H1 (cell line): ENCODE measurements at regions not wholly inside any gene's neighbourhood (a gene's known extent, or its start where the extent isn't known, plus 50 kb on each side); places are given as distances from the start of the nearest gene placed in this dataset.

Experiments used
- CTCF ChIA-PET: fragments of 300-600 bp; sonication (Branson Sonifier 250); formaldehyde crosslinking; loops from one replicate; lab custom pipeline; 2021; ENCODE audit not compliant: partially characterized antibody; lab: Charles Lee
- POLR2A ChIA-PET: fragments of 300-600 bp; sonication (Branson Sonifier 250); formaldehyde crosslinking; loops from one replicate; lab custom pipeline; 2021; ENCODE audit warnings: inconsistent platforms; ENCODE audit not compliant: partially characterized antibody; lab: Charles Lee
- DNase-seq, 2 experiments: peaks; one replicate each; pipeline versions ENCODE4 v3.0.0 to v3.0.0-alpha.2; 2010 to 2022; ENCODE audit warnings: low spot score in 2 of 2, low read depth in 1 of 2, mixed read lengths in 1 of 2
- FAIRE-seq: peaks from 2 replicates; lab custom pipeline; 2011; peaks lifted over from hg19 to GRCh38; lab: Jason Lieb, UNC
- H2AFZ ChIP-seq: 2 replicates; pipeline ENCODE4 v1.8.1; 2012; ENCODE audit warnings: low read length, inconsistent platforms
- H2AK5ac ChIP-seq: 2 replicates; pipeline ENCODE4 v1.6.1; 2013; ENCODE audit warnings: low read depth, low read length
- H2BK120ac ChIP-seq: replicated peaks from 2 replicates; pipeline ENCODE3; 2013; ENCODE audit warnings: low read depth, low read length, inconsistent platforms
- H2BK12ac ChIP-seq: 2 replicates; pipeline ENCODE4 v1.6.1; 2013; ENCODE audit warnings: low read depth, low read length
- H2BK15ac ChIP-seq: 2 replicates; pipeline ENCODE4 v1.6.1; 2013; ENCODE audit warnings: low read length
- H2BK20ac ChIP-seq: 2 replicates; pipeline ENCODE4 v1.6.1; 2013; ENCODE audit warnings: low read length
- H2BK5ac ChIP-seq: 2 replicates; pipeline ENCODE4 v1.6.1; 2013; ENCODE audit warnings: low read depth, low read length
- H3K14ac ChIP-seq: 2 replicates; pipeline ENCODE4 v1.6.1; 2013; ENCODE audit warnings: inconsistent platforms; ENCODE audit not compliant: insufficient read length
- H3K18ac ChIP-seq: 2 replicates; pipeline ENCODE4 v1.6.1; 2013; ENCODE audit warnings: low read length; ENCODE audit errors: extremely low read depth
- H3K23ac ChIP-seq: 2 replicates; pipeline ENCODE4 v1.6.1; 2013; ENCODE audit warnings: inconsistent platforms; ENCODE audit not compliant: insufficient read length
- H3K23me2 ChIP-seq: 2 replicates; pipeline ENCODE4 v1.6.1; 2013; ENCODE audit warnings: low read depth, low read length
- H3K27ac ChIP-seq: 2 replicates; pipeline ENCODE4 v1.6.1; 2011; ENCODE audit warnings: low read depth, low read length, inconsistent platforms
- H3K27me3 ChIP-seq, 4 experiments: replicated peaks in 1 of 4; 1 replicate in 1 of 4; 2 replicates in 3 of 4; pipeline versions ENCODE4 v1.6.1 to v1.8.1; 2011 to 2013; ENCODE audit warnings: low read length in 3 of 4, mild to moderate bottlenecking in 3 of 4, inconsistent platforms in 2 of 4, mixed read lengths in 2 of 4, moderate library complexity in 1 of 4; ENCODE audit not compliant: control insufficient read depth in 3 of 4, insufficient read depth in 3 of 4; ENCODE audit errors: extremely low read depth in 1 of 4
- H3K36me3 ChIP-seq, 4 experiments: 2 replicates each; pipeline versions ENCODE4 v1.6.1 to v1.8.1; 2011 to 2013; ENCODE audit warnings: mild to moderate bottlenecking in 4 of 4, low read length in 3 of 4, moderate library complexity in 2 of 4, control low read depth in 1 of 4, inconsistent platforms in 1 of 4; ENCODE audit not compliant: insufficient read depth in 4 of 4, control insufficient read depth in 2 of 4
- H3K4ac ChIP-seq: replicated peaks from 2 replicates; pipeline ENCODE3; 2013; ENCODE audit warnings: low read length, low read depth, mixed read lengths, inconsistent platforms; ENCODE audit not compliant: insufficient read length
- H3K4me1 ChIP-seq, 4 experiments: replicated peaks in 1 of 4; 1 replicate in 1 of 4; 2 replicates in 3 of 4; pipeline versions ENCODE4 v1.6.1 to v1.8.1; 2011 to 2013; ENCODE audit warnings: low read length in 3 of 4, inconsistent platforms in 2 of 4, mixed read lengths in 1 of 4; ENCODE audit not compliant: insufficient read depth in 4 of 4, control insufficient read depth in 3 of 4
- H3K4me2 ChIP-seq, 2 experiments: 2 replicates each; pipeline versions ENCODE4 v1.6.1 to v1.8.1; 2011 to 2013; ENCODE audit warnings: low read depth in 2 of 2, low read length in 2 of 2, control low read depth in 1 of 2, inconsistent platforms in 1 of 2, mild to moderate bottlenecking in 1 of 2; ENCODE audit not compliant: insufficient read depth in 1 of 2
- H3K4me3 ChIP-seq, 4 experiments: fragments of 200-600, 300-600 bp in 1 of 4; sonication (generic), shearing (Covaris generic), sonication (Bioruptor Twin) in 1 of 4; 2 replicates each; pipeline versions ENCODE4 v1.5.1 to v1.8.1; 2011 to 2016; ENCODE audit warnings: low read length in 4 of 4, low read depth in 3 of 4, control low read depth in 2 of 4, inconsistent platforms in 2 of 4, mild to moderate bottlenecking in 2 of 4, mixed read lengths in 1 of 4, moderate library complexity in 1 of 4; ENCODE audit not compliant: insufficient read depth in 2 of 4; ENCODE audit errors: extremely low read depth in 1 of 4
- H3K56ac ChIP-seq: replicated peaks from 2 replicates; pipeline ENCODE3; 2013; ENCODE audit warnings: low read depth, mild to moderate bottlenecking, mixed read lengths, low read length, inconsistent platforms; ENCODE audit not compliant: insufficient read length
- H3K79me1 ChIP-seq: 2 replicates; pipeline ENCODE4 v1.6.1; 2013; ENCODE audit warnings: low read depth, low read length, control low read depth
- H3K79me2 ChIP-seq, 2 experiments: 2 replicates each; pipeline versions ENCODE4 v1.6.1 to v1.8.1; 2012 to 2013; ENCODE audit warnings: low read length in 2 of 2, mild to moderate bottlenecking in 2 of 2, inconsistent platforms in 1 of 2; ENCODE audit not compliant: insufficient read depth in 2 of 2, control insufficient read depth in 1 of 2
- H3K9ac ChIP-seq, 4 experiments: replicated peaks in 1 of 4; 1 replicate in 1 of 4; 2 replicates in 3 of 4; pipeline versions ENCODE4 v1.6.1 to v1.8.1; 2011 to 2013; ENCODE audit warnings: low read depth in 3 of 4, low read length in 3 of 4, control low read depth in 2 of 4, mild to moderate bottlenecking in 2 of 4, moderate library complexity in 2 of 4, inconsistent platforms in 1 of 4; ENCODE audit errors: extremely low read depth in 1 of 4
- H3K9me3 ChIP-seq, 2 experiments: 2 replicates each; pipeline versions ENCODE4 v1.6.1 to v1.8.1; 2012 to 2013; ENCODE audit warnings: mild to moderate bottlenecking in 2 of 2, moderate library complexity in 2 of 2, control low read depth in 1 of 2, inconsistent platforms in 1 of 2, low read depth in 1 of 2, low read length in 1 of 2, mixed read lengths in 1 of 2; ENCODE audit not compliant: insufficient read depth in 2 of 2
- H4K20me1 ChIP-seq, 2 experiments: replicated peaks in 1 of 2; 2 replicates each; pipeline versions ENCODE3 to v1.8.1; 2011 to 2013; ENCODE audit warnings: inconsistent platforms in 2 of 2, low read length in 2 of 2, mild to moderate bottlenecking in 1 of 2; ENCODE audit not compliant: insufficient read depth in 2 of 2, control insufficient read depth in 1 of 2
- H4K5ac ChIP-seq: 2 replicates; pipeline ENCODE4 v1.6.1; 2013; ENCODE audit warnings: low read length, low read depth, mixed read lengths, inconsistent platforms; ENCODE audit not compliant: insufficient read length
- H4K8ac ChIP-seq: 2 replicates; pipeline ENCODE4 v1.8.0; 2013; ENCODE audit warnings: mild to moderate bottlenecking, moderate library complexity, low read length, inconsistent platforms; ENCODE audit not compliant: insufficient read depth; ENCODE audit errors: extremely low read depth
- H4K91ac ChIP-seq: replicated peaks from 2 replicates; pipeline ENCODE3; 2013; ENCODE audit warnings: low read length, mixed read lengths, inconsistent platforms; ENCODE audit not compliant: insufficient read length
- CHD2 ChIP-seq: IDR thresholded peaks from 2 replicates; pipeline ENCODE4 v1.6.1; 2012; ENCODE audit warnings: low read length, improper control_type of control experiment
- GTF2F1 ChIP-seq: IDR thresholded peaks from 2 replicates; pipeline ENCODE4 v1.6.1; 2012; ENCODE audit warnings: low read depth, low read length, improper control_type of control experiment, borderline replicate concordance
- SP4 ChIP-seq: IDR thresholded peaks from 2 replicates; pipeline ENCODE4 v1.6.1; 2012; ENCODE audit warnings: low read length, inconsistent platforms
- WGBS, 2 experiments: shearing (Covaris generic) in 1 of 2; methylation state at CpG; one replicate each; pipeline versions ENCODE4 v1.1.6 to v1.1.7; 2013 to 2015; ENCODE audit warnings: low lambda C conversion rate in 2 of 2, mixed read lengths in 2 of 2, inconsistent platforms in 1 of 2, low coverage in 1 of 2, missing lambda C conversion rate in 1 of 2; ENCODE audit not compliant: insufficient replicate concordance in 2 of 2, insufficient coverage in 1 of 2, insufficient read length in 1 of 2; ENCODE audit errors: extremely low coverage in 1 of 2, missing lambda C conversion rate in 1 of 2; 5-methylcytosine and 5-hydroxymethylcytosine counted together

DNA sequence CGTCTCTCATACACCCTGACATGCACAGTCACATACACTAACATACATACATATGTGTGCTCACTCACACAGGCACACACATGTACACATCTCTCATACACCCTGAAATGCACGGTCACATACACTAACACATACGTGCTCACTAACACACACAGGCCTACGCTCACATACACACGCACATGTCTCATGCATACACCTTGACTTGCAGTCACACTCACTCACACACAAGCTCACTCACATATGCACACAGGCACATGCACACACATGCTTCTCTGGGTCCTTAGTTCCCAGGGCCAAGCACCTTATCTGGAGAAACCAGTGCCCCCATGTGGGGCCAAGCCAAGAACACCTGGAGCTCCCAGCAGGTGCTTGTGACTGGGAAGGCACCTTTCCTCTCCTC lies 240.3 kb downstream of the RBFOX3 start:
- Histone ChIP-seq H3K4ac (no peak overlapping the region), H3K4me1 (peaks cover 0 to 3% (median under 1%) of the 10 kb centered on the region in 4 experiments; a peak in 2 of 7 replicates), H2AFZ (no peak overlapping the region), H2BK20ac (0 out of 2 replicates have a peak overlapping the region, but pooled peaks have one; percentile 34), H3K9ac (no peak overlapping the region; a peak in 1 of 7 replicates), H3K23me2 (no peaks in the 10 kb centered on the region), H4K91ac (no peak overlapping the region), H3K4me3 (no peak overlapping the region), H3K36me3 (no peaks in the 10 kb centered on the region), H3K4me2 (no peak overlapping the region), H4K8ac (no peak overlapping the region), H3K27ac (no peak overlapping the region), H2AK5ac (peak overlapping the region; percentile 79; the same call in 1 of the 2 replicates), H4K20me1 (peaks cover 0 to 5% of the 10 kb centered on the region in 2 experiments), H3K9me3 (no peaks in the 10 kb centered on the region), H4K5ac (no peak overlapping the region), H3K14ac (no peak overlapping the region), H2BK120ac (no peak overlapping the region), H2BK12ac (peak overlapping the region; percentile 19; the same call in 1 of the 2 replicates), H3K79me2 (no peaks in the 10 kb centered on the region), H3K27me3 (no peaks in the 10 kb centered on the region; a peak in 1 of 7 replicates), H3K23ac (no peak overlapping the region), H2BK5ac (peak overlapping the region; percentile 8; the same call in 1 of the 2 replicates), H3K56ac (no peak overlapping the region), H2BK15ac (peak overlapping the region; percentile 20; the same call in 1 of the 2 replicates), H3K18ac (no peak overlapping the region), H3K79me1 (no peaks in the 10 kb centered on the region)
- ChIA-PET POLR2A (interaction anchor here (1.4 kb wide), 1 partner anchor 13 kb away, joined by 4 read pairs; no protein-coding TSS in a partner anchor), CTCF (interaction anchor here (0.6 to 9.7 kb wide), 4 partner anchors 12 to 306 kb away, joined by 3 to 108 read pairs (median 4); no protein-coding TSS in a partner anchor)
- DNase-seq (no peak), FAIRE-seq (no peak)
- no peak for TF ChIP-seq SP4
- no peak for TF ChIP-seq CHD2
- no peak for TF ChIP-seq GTF2F1
- 77% methylated on average over 5 of the region's 5 CpGs; no CpG with 5 or more reads in 1 of the 2 experiments for WGBS, 2 experiments
